Right cardiac atrium (tissue), 5 donors: ENCODE measurements at regions not wholly inside any gene's neighbourhood (a gene's known extent, or its start where the extent isn't known, plus 50 kb on each side); places are given as distances from the start of the nearest gene placed in this dataset.

Experiments used
- ATAC-seq, 2 donors: fragments of 200-7000 bp; cut with Tn5 transposase; one replicate each; pipeline versions ENCODE4 v1.8.0 to v1.9.1; 2020; ENCODE audit warnings: moderate library complexity in 2 of 2, mild to moderate bottlenecking in 1 of 2
- DNase-seq, 3 donors: peaks; one replicate each; pipeline ENCODE4 v3.0.0-alpha.2; 2020
- H3K27ac ChIP-seq: one replicate; pipeline ENCODE4 v1.5.1; 2013; ENCODE audit warnings: mild to moderate bottlenecking, low read length, control low read depth, moderate library complexity
- H3K27me3 ChIP-seq: one replicate; pipeline ENCODE4 v1.6.1; 2013; ENCODE audit not compliant: control insufficient read depth, insufficient read depth
- H3K4me1 ChIP-seq: one replicate; pipeline ENCODE4 v1.6.1; 2013; ENCODE audit warnings: low read length; ENCODE audit not compliant: control insufficient read depth, insufficient read depth
- H3K4me3 ChIP-seq: one replicate; pipeline ENCODE4 v1.5.1; 2013; ENCODE audit warnings: low read length, control low read depth
- H3K9me3 ChIP-seq: one replicate; pipeline ENCODE4 v1.6.1; 2013; ENCODE audit warnings: low read length; ENCODE audit not compliant: control insufficient read depth
- WGBS: extraction: QIAGEN DNeasy Blood & Tissue Kit; methylation state at CpG from one replicate; pipeline ENCODE4 v1.1.7; 2013; 5-methylcytosine and 5-hydroxymethylcytosine counted together
- intact Hi-C, 4 donors: fragments of 100-400 bp; cut with DNase I; formaldehyde crosslinking; loops; one replicate each; pipeline versions ENCODE4 v1.11.0 to v1.14.0; 2022 to 2023
- donor health status: healthy with polysubstance abuse.
- donor health status: DM: no; HTN: yes; CAD: no.
- donor health status: DM: no; HTN: no; CAD: no.
- donor health status: DM: no; HTN: yes; CAD: no; lungs with severe emphysema.
- donor health status: DM: yes; HTN: yes; CAD: no.

DNA sequence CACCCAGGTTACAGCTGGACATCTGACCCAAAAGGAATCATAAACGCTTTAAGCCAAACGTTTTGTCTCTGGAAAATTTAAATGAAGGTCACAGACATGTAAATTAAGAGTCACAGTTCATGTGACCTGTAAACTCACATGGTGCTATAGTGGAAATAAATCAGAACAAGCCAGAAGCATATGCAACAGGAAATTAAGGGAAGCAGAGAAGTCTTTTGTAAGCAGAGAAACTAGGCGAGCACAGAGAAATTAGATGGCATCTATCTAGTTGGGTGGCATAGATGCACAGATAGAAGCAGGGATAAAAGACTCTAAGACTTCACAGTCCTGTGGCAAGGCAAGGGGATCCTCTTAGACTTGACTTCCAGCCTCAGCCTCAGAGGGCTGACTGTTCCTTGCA is 264.8 kb downstream of the GASK1B start:
- Histone ChIP-seq H3K27ac (no peak overlapping the region), H3K4me1 (no peaks in the 10 kb centered on the region), H3K4me3 (no peak overlapping the region), H3K27me3 (no peaks in the 10 kb centered on the region), H3K9me3 (no peaks in the 10 kb centered on the region)
- ATAC-seq = no peak
- DNase-seq = no peak
- WGBS = 67% methylated on average over 3 of the region's 3 CpGs
- intact Hi-C loops = no loop called here

DNA sequence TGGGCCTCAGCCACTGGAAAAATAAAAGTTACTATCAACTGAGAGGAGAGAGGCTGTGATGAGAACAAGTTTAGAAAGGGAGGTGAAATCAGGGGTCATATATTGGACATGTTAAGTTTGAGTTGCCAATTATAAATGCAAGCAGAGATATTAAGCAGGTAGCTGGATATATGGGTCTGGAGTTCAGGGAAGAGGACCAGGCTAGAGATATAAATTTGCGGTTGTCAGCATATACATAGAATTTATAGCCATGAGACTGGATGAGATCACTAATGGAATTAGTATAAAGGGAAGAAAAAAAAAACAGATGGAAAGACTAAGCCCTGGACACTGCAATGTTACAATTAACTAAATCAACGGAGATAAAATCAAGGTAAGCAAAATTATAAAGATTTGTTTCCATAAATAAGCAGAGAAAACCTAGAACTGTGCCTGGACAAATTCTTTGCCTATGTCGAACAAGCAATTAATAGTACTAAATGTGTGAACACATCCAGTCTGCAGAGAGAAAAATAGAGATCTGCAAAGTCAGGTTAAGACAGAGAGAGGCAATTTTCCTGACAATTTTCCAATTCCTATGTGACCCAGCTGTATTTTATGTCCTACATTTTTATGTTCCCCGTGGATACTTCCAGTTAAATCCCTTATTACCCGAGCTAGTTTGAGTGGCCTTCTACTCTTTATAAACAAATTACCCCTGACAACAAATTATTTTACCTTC is 265.4 kb downstream of the GASK1B start:
- ATAC-seq = no peak
- intact Hi-C loops = no loop called here
- no peak for DNase-seq
- Histone ChIP-seq H3K4me3 (no peak overlapping the region), H3K27ac (no peak overlapping the region), H3K4me1 (no peaks in the 10 kb centered on the region), H3K27me3 (no peaks in the 10 kb centered on the region), H3K9me3 (no peaks in the 10 kb centered on the region)
- 80% methylated on average over 5 of the region's 5 CpGs for WGBS

DNA sequence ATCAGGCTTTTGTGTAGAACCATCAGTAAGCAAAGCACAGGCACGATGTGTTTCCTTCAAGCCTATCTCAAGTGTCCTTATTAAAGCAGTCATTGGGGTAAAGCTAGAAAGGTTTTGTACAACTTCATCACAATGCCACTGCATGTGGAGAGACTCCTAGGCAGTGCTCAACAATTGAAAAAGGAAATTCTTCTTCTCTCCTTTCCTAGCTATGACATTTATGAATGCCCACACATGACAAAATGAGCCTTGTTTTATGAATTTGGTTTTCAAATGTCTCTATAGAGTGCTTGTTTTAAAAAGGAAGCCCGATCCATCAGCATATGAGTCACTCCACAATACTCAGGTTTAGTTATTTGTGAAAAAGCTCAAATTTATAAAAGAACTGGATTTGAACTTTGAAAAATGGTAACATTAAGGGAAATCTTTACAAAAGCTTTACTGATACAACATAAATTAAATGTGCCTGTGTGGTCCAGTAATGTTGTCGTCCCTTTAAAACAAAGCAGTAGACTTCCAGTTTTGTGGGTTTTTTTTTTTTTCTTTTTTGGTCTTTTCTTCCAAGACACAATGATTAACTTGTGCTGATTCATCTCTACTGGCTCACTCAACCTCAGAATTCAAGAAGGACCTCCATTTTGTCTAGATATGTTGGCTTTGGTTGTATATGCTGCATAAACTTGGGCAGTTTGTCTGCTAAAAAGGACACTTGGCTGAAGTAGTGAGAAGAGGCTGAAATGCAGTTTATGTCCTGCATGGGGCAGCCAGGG is 273.8 kb downstream of the GASK1B start:
- WGBS = 73% methylated on average over 3 of the region's 3 CpGs
- intact Hi-C loops = no loop called here

DNA sequence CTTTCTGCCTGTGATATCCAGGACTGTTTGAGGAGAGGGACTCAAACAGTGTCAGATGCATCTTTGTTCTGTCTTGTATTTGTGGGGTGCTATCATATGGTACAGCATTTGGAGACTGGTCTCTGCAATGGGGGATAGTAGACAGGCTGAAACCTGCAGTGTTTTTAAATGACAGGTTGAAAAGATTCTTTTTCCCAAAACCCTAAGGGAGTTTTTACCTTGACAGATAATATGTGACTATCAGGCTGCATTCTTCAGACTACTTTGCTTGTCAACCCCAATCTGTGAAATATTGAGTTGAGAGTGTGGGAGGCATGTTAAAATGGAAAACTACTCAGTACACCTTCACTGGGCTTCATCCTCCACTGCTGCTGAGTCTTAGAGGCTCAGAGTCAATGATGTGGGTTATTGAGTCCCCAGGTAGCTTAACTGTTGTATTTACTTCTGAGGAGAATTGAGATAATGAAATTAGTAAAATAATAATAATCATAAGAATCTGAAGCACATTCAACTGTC is 274.9 kb downstream of the GASK1B start:
- Histone ChIP-seq H3K27me3 (no peaks in the 10 kb centered on the region), H3K4me1 (no peaks in the 10 kb centered on the region), H3K4me3 (no peak overlapping the region), H3K9me3 (no peaks in the 10 kb centered on the region), H3K27ac (no peak overlapping the region)
- no peak for DNase-seq
- intact Hi-C loops = no loop called here
- no peak for ATAC-seq

More for the DNA sequence above, 273.8 kb downstream of the GASK1B start:
- H3K27ac ChIP-seq = no peak overlapping the region
- no peaks in the 10 kb centered on the region for H3K4me1 ChIP-seq
- DNase-seq (no peak), ATAC-seq (no peak)
- H3K27me3 ChIP-seq = no peaks in the 10 kb centered on the region
- no peaks in the 10 kb centered on the region for H3K9me3 ChIP-seq
- no peak overlapping the region for H3K4me3 ChIP-seq

DNA sequence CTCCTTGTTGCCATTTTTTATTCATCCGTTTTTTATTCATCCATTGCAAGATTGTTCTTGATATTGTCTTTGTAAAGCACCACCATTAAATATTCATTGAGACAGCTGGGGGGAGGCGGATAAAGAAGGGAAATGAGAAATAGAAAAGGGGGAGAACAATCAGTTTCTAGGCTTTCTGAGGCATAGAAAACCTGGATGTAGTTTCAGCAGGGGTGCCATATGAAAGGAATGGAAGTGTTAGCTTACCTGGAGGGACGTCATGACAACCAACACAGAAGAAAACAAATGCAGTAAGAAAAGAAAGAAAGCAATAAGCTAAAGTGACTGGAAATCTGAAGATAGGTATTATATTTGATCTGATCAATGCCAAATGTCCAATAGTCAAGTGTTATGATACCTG is 276.1 kb downstream of the GASK1B start:
- 81% methylated on average over 3 of the region's 3 CpGs for WGBS
- no peaks in the 10 kb centered on the region for H3K9me3 ChIP-seq
- no peak overlapping the region for H3K27ac ChIP-seq
- ATAC-seq (no peak), DNase-seq (no peak)
- intact Hi-C loops = no loop called here
- H3K27me3 ChIP-seq = no peaks in the 10 kb centered on the region
- no peak overlapping the region for H3K4me3 ChIP-seq
- H3K4me1 ChIP-seq = no peaks in the 10 kb centered on the region

DNA sequence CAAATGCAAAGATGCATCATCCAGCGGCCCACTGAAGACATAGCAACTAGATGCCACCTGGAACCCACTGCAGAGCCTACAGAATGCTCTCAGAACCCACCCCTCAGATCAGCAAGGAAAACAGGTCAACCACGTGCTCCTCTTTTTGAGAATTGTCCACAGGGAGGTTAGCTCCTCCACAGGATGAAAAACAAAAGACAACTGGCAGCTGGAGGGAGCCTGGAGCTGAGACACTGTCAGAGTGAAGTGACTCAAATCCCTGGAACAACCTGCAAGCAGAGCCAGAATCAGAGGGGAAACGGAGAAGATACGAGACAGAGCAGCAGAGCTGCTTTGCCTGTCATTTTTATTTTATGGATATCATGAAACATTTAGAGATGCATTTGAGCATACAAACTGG is 277.6 kb downstream of the GASK1B start:
- ATAC-seq = no peak
- no peak overlapping the region for H3K27ac ChIP-seq
- intact Hi-C loops = no loop called here
- 74% methylated on average over 4 of the region's 4 CpGs for WGBS
- no peak for DNase-seq
- H3K4me3 ChIP-seq = no peak overlapping the region
- no peaks in the 10 kb centered on the region for H3K9me3 ChIP-seq
- no peaks in the 10 kb centered on the region for H3K4me1 ChIP-seq
- H3K27me3 ChIP-seq = no peaks in the 10 kb centered on the region

DNA sequence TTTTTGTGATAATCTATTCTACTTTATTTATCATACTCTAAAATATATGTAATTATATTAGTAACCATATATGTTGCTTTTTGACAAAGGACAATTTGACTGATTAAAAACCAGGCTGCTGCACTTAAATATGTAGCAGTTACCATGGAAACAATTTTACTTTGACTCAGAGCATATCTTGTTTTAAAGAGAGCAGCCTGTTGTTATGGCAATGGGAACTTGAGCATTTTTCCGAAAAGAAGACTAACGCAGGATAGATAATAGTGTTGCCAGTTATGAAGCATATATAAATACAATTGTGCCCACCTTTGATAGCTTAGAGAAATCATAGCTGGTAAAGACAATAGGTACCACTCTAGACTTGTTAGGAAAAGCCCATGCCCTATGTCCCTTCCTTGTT is 283.0 kb downstream of the GASK1B start:
- Histone ChIP-seq H3K4me1 (no peaks in the 10 kb centered on the region), H3K27me3 (no peaks in the 10 kb centered on the region), H3K4me3 (no peak overlapping the region), H3K27ac (no peak overlapping the region), H3K9me3 (no peaks in the 10 kb centered on the region)
- intact Hi-C loops = no loop called here
- ATAC-seq (no peak), DNase-seq (no peak)
- 57% methylated on average over 2 of the region's 2 CpGs for WGBS

DNA sequence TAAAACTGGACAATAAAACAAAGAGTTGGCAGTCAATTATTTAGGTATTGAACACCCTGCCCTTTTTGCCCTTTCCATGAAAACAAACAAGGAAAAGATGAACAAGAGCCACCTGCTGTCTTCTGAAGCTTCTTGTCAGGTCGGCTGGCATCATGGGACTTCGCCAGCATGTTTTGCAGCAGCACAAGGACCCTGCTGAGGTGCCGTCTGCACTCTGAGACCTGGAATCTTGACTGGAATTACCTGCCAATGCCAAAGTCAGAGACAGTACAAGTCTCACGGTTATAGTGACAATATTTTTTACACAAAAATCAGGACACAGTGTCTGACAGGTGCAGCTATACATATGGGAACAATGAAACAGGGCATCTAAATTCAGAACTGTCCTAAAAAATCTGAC is 284.5 kb downstream of the GASK1B start:
- DNase-seq (no peak), ATAC-seq (no peak)
- 89% methylated on average over 4 of the region's 4 CpGs for WGBS
- Histone ChIP-seq H3K27me3 (no peaks in the 10 kb centered on the region), H3K4me1 (no peaks in the 10 kb centered on the region), H3K9me3 (no peaks in the 10 kb centered on the region), H3K27ac (no peak overlapping the region), H3K4me3 (no peak overlapping the region)
- intact Hi-C loops = no loop called here

DNA sequence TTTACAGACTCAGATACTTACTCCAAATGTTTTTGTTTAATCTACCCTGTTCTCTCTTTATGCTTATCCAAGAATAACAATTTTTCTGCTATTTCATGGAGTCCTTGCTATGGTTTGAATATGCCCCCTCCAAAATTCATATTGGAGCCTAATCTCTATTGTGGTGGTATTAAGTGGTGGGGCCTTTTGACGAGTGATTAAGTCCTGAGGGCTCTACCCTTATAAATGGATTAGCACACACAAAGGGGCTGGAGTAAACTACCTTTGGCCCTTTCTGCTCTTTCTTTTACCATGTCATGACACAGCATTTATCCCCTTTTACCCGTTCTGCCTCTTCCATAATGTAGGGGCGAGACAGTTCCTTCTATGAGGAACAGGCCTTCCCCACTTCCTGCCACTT is 285.5 kb downstream of the GASK1B start:
- DNase-seq = no peak
- no peaks in the 10 kb centered on the region for H3K27me3 ChIP-seq
- WGBS = 85% methylated on average over 3 of the region's 3 CpGs
- H3K27ac ChIP-seq = no peak overlapping the region
- intact Hi-C loops = no loop called here
- no peaks in the 10 kb centered on the region for H3K9me3 ChIP-seq
- no peaks in the 10 kb centered on the region for H3K4me1 ChIP-seq
- no peak overlapping the region for H3K4me3 ChIP-seq
- ATAC-seq = no peak

DNA sequence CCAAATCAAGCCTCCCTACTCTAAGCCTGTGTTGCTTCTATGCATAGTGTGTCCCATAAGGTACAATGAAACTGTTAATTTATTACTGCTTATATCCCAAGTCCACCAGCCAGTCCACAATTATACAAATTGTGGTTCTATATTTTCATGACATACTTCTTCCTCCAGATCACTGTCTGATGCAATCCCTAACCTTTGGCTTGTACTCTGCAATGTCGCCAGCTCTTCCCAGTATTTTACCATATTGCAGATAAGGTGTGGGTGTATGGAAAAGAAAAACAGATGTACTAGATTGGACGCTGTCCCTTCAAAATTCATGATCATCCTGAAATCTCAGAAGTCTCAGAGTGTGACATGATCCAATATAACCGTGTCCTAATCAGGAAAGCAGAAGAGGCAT is 286.2 kb downstream of the GASK1B start:
- Histone ChIP-seq H3K27me3 (no peaks in the 10 kb centered on the region), H3K27ac (no peak overlapping the region), H3K9me3 (no peaks in the 10 kb centered on the region), H3K4me3 (no peak overlapping the region), H3K4me1 (no peaks in the 10 kb centered on the region)
- WGBS = 60% methylated on average over 3 of the region's 3 CpGs
- ATAC-seq (no peak), DNase-seq (no peak)
- intact Hi-C loops = no loop called here

DNA sequence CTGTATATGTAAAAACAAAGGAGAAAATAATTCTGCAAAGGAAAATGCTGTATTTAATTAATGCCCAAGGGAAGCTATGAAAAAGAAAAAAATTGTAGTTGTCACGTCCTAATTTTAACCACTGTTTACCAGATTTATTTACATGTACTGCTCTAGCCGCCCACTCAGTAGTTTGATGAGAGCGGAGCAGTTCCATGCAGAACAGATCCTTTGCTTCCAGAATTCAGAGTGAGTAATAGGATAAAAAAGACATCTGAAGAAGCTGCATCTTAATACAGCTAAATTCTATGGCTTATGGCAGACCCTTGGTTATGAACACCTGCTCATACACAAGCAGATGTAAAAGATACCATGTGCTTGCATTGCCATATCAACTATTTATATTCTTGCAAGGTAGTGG is 287.0 kb downstream of the GASK1B start:
- WGBS = 55% methylated on average over 3 of the region's 3 CpGs

More for the DNA sequence above, 287.0 kb downstream of the GASK1B start:
- no peak for ATAC-seq
- H3K27me3 ChIP-seq = no peaks in the 10 kb centered on the region
- H3K27ac ChIP-seq = no peak overlapping the region
- intact Hi-C loops = no loop called here
- H3K4me1 ChIP-seq = no peaks in the 10 kb centered on the region
- no peaks in the 10 kb centered on the region for H3K9me3 ChIP-seq
- no peak for DNase-seq
- no peak overlapping the region for H3K4me3 ChIP-seq
